ENCODE measurements at regions not wholly inside any gene's neighbourhood (a gene's known extent, or its start where the extent isn't known, plus 50 kb on each side); places are given as distances from the start of the nearest gene placed in this dataset.

DNA sequence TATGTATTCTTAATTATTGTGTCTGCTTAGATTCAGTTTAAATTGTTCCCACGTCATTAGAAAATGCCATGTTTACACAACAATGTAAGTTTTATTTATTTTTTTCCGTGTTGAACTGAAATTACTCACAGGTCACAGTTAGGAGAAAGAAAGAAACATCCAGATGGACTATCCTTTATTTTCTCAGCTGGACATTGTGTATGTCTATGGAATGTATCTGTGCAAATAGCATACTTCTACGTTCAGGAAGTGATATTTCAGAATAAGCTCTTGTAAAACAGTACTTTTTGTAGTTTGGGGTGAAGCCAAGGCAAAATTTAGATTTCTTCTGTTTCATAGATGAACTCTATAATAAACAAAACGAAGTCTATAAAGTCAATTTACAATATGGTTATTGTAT, 249.0 kb upstream of the ZNF608 start:
- Histone ChIP-seq H3K4me3 (no peak overlapping the region), H3K27ac (replicated peaks in 1 of 4) (no peak overlapping the region), H3K36me3 (no peaks in the 10 kb centered on the region), H3K9me3 (no peaks in the 10 kb centered on the region), H3K4me1 (peaks cover 0 to 10% (median 0%) of the 10 kb centered on the region in 4 donors), H3K27me3 (no peaks in the 10 kb centered on the region)
- no peak for DNase-seq (ENCODE audit: extremely low spot score)
- intact Hi-C loops (cut with DNase I), result no loop called here
- WGBS, result 70% methylated on average over 4 of the region's 4 CpGs
- TF ChIP-seq, protein P1, sequence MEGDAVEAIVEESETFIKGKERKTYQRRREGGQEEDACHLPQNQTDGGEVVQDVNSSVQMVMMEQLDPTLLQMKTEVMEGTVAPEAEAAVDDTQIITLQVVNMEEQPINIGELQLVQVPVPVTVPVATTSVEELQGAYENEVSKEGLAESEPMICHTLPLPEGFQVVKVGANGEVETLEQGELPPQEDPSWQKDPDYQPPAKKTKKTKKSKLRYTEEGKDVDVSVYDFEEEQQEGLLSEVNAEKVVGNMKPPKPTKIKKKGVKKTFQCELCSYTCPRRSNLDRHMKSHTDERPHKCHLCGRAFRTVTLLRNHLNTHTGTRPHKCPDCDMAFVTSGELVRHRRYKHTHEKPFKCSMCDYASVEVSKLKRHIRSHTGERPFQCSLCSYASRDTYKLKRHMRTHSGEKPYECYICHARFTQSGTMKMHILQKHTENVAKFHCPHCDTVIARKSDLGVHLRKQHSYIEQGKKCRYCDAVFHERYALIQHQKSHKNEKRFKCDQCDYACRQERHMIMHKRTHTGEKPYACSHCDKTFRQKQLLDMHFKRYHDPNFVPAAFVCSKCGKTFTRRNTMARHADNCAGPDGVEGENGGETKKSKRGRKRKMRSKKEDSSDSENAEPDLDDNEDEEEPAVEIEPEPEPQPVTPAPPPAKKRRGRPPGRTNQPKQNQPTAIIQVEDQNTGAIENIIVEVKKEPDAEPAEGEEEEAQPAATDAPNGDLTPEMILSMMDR (IDR thresholded peaks at IDR 0.05), result no peak
- TF ChIP-seq EP300 (IDR thresholded peaks at IDR 0.05) (no peak), POLR2AphosphoS5 (IDR thresholded peaks at IDR 0.05) (no peak), POLR2A (IDR thresholded peaks at IDR 0.05; ENCODE audit: low read depth) (no peak)

DNA sequence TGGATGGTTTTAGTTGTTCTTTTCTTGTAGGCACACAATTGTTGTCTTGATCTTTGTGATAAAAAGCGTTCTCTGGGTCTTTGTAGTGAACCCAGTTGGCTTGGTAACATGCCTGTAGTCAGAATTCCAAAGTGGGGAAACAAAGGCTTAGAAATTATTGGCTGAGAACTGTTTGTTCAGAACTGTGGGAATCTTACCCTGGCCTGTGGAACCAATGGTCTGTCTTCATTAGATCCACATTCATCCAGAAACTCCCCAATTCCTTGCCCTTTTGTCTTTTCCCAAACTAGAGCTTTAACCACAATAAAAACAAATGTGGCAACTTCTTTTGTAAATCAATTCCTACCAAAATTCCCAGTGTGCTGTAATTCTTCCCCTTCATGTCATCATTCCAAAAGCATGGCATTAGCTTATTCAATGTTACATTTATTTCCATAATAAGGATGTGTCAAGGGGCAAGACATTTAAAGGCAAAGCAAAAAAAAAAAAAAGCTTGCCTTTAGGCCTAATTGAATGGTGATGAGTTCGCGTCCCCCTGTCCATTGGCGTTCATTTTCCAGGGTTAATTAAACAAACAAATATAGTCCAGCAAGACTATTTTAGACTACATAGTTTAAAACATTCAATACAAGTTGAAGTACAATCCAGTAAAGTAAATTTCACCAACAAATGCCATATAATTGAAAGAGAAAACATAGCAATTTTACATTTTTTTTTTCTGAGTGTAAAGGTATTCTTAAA, 249.8 kb upstream of the ZNF608 start:
- intact Hi-C loops (cut with DNase I), result no loop called here
- TF ChIP-seq POLR2AphosphoS5 (IDR thresholded peaks at IDR 0.05) (no peak), EP300 (IDR thresholded peaks at IDR 0.05) (no peak), POLR2A (IDR thresholded peaks at IDR 0.05; ENCODE audit: low read depth) (no peak)
- TF ChIP-seq, protein P1 (IDR thresholded peaks at IDR 0.05), result no peak
- 88% methylated on average over 4 of the region's 4 CpGs for WGBS
- Histone ChIP-seq H3K27ac (replicated peaks in 1 of 4) (no peak overlapping the region), H3K27me3 (no peaks in the 10 kb centered on the region), H3K4me3 (no peak overlapping the region), H3K36me3 (no peaks in the 10 kb centered on the region), H3K4me1 (peaks cover 0 to 10% (median 0%) of the 10 kb centered on the region in 4 donors), H3K9me3 (no peaks in the 10 kb centered on the region)
- no peak for DNase-seq (ENCODE audit: extremely low spot score)

DNA sequence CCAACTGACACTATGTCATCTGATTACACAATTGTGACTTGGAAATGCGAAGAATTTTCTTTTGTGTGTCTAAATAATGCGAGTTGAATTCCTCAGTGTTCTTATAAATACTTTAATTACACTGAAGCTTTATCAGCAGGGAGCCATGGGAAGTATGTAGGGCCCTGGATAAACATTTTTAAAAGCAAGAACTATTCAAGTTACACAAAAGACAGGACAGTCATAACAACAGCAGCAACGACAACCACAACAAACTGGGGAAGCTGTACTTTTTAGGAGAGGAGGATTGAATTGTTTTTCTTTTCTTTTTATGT, 250.3 kb upstream of the ZNF608 start:
- WGBS, result 79% methylated on average over 3 of the region's 3 CpGs
- H3K4me3 ChIP-seq, result no peak overlapping the region
- no peaks in the 10 kb centered on the region for H3K36me3 ChIP-seq
- H3K9me3 ChIP-seq, result no peaks in the 10 kb centered on the region
- DNase-seq (ENCODE audit: extremely low spot score), result no peak
- H3K27me3 ChIP-seq, result no peaks in the 10 kb centered on the region
- peaks cover 0 to 10% (median 0%) of the 10 kb centered on the region in 4 donors for H3K4me1 ChIP-seq
- TF ChIP-seq POLR2A (IDR thresholded peaks at IDR 0.05; ENCODE audit: low read depth), result no peak
- no peak for TF ChIP-seq POLR2AphosphoS5 (IDR thresholded peaks at IDR 0.05)
- TF ChIP-seq EP300 (IDR thresholded peaks at IDR 0.05), result no peak
- TF ChIP-seq, protein P1 (IDR thresholded peaks at IDR 0.05), result no peak
- intact Hi-C loops (cut with DNase I), result no loop called here
- H3K27ac ChIP-seq (replicated peaks in 1 of 4), result no peak overlapping the region

DNA sequence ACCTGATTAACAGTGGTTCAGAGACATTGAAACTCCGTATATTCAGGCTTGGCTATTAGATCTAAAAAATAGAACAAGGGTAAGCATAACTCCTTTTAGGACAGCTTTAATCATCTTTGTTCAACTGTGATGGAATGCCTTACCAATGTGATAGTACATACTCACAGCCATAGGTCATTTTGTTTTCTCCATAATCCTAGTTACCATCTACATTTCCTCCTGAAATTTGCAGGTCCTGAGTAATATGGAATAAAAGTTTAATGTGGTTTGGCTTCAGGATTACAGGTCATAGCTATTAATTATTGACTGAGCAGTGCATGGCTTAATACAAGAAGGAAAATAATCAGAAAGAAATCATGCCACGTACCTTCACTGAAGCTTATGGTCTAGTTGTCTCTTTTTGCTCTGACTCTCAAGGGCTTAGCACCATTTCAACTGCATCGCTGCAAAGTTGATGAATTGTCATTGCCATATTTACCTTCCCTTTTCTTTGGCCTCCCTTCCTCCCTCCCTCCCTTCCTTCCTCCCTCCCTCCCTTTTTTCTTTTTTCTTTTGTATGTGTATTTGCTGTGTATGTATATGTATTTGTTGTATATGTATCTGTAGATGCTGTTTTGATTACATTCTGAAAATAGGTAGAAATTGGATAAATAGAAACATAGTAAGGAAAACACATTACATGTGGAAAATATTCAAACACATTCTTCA, 250.9 kb upstream of the ZNF608 start:
- intact Hi-C loops (cut with DNase I), result no loop called here
- H3K36me3 ChIP-seq, result no peaks in the 10 kb centered on the region
- no peak overlapping the region for H3K4me3 ChIP-seq

More for the DNA sequence above, 250.9 kb upstream of the ZNF608 start:
- Histone ChIP-seq H3K9me3 (no peaks in the 10 kb centered on the region), H3K4me1 (peaks cover 0 to 10% (median 0%) of the 10 kb centered on the region in 4 donors), H3K27me3 (no peaks in the 10 kb centered on the region), H3K27ac (replicated peaks in 1 of 4) (no peak overlapping the region)
- WGBS, result 78% methylated on average over 3 of the region's 3 CpGs
- no peak for DNase-seq (ENCODE audit: extremely low spot score)
- TF ChIP-seq POLR2AphosphoS5 (IDR thresholded peaks at IDR 0.05) (no peak), POLR2A (IDR thresholded peaks at IDR 0.05; ENCODE audit: low read depth) (no peak), EP300 (IDR thresholded peaks at IDR 0.05) (no peak)
- TF ChIP-seq, protein P1 (IDR thresholded peaks at IDR 0.05), result no peak

Data from esophagus muscularis mucosa (tissue), 4 donors.